ENCODE measurements at regions not wholly inside any gene's neighbourhood (a gene's known extent, or its start where the extent isn't known, plus 50 kb on each side); places are given as distances from the start of the nearest gene placed in this dataset.

DNA sequence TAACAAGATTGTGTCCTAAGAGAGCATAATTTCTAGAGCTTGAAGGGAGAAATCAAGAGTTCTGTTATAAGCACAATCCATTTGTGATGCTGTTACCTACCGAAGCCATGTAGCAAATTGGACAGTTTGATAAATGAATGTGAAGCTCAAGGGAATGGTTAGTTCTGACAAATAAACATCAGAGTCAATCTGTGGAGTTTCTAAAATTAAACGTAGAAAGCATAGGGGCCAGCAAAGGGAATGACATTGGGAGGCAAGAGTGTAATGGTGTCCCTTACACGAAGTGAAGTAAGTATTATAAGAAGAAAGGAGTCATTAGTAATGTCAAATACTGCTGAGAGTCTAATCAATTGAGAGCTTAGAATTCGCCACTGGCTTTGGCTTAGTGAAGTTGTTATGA is 200.2 kb upstream of the SLITRK1 start:
- no peak for TF ChIP-seq POLR2AphosphoS5 (IDR thresholded peaks at IDR 0.05; ENCODE audit: borderline replicate concordance, low read depth, low read length)
- TF ChIP-seq FOXP2 (optimal IDR thresholded peaks at IDR 0.05; ENCODE audit: control extremely low read depth, extremely low read length, insufficient read depth): no peak
- no peak for TF ChIP-seq EZH2 (IDR thresholded peaks at IDR 0.05)
- no peaks in the 10 kb centered on the region for H3K36me3 ChIP-seq (ENCODE audit: insufficient read depth, low read length)
- H3K4me3 ChIP-seq: no peak overlapping the region

DNA sequence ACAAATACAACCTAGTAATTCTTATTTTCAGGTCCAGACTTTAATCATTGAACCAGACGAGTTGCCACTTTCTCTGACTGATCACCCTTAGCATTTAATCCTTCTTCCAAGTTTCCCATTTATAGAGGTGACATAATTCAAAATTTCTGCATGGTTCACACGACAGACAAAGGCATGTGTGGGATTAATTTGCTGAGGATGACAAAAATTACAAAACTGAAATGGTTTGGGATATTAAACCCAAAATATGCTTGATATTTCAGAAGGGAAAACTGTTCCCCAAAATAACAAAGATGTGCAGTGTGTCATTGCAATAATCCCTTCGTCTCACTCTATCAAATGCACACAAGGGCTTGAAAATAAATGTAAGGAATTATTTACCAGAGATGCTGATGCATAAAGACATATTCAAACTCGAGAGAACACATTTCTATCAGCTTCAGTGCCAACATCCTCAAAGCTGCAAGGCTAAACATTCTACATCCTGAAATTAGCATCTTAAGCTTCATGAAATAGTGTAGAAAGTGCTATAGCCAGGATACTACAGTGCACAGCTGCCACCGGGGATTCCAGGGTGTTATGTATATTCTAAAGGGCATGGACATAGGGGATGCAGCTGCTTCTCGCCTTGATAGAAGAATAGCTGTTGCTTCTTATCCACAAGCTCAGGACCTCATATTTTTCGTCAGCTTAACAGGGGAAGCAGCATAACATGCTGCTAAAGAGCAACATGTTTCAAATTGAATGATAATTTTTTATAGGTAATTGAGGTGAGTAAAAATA is 198.7 kb upstream of the SLITRK1 start:
- Histone ChIP-seq H3K9ac (ENCODE audit: insufficient read length) (no peak overlapping the region), H3K4me3 (no peak overlapping the region), H3K9me3 (ENCODE audit: low read depth, low read length) (no peaks in the 10 kb centered on the region), H3K36me3 (ENCODE audit: insufficient read depth, low read length) (no peaks in the 10 kb centered on the region), H3K27ac (no peak overlapping the region)
- TF ChIP-seq FOXP2 (optimal IDR thresholded peaks at IDR 0.05; ENCODE audit: control extremely low read depth, extremely low read length, insufficient read depth): no peak
- TF ChIP-seq EZH2 (IDR thresholded peaks at IDR 0.05): no peak
- TF ChIP-seq POLR2AphosphoS5 (IDR thresholded peaks at IDR 0.05; ENCODE audit: borderline replicate concordance, low read depth, low read length): no peak
- DNase-seq (ENCODE audit: low read depth, low spot score): no peak

More for the DNA sequence above, 200.2 kb upstream of the SLITRK1 start:
- no peak overlapping the region for H3K9ac ChIP-seq (ENCODE audit: insufficient read length)
- no peaks in the 10 kb centered on the region for H3K9me3 ChIP-seq (ENCODE audit: low read depth, low read length)
- H3K27ac ChIP-seq: no peak overlapping the region
- DNase-seq (ENCODE audit: low read depth, low spot score): no peak

DNA sequence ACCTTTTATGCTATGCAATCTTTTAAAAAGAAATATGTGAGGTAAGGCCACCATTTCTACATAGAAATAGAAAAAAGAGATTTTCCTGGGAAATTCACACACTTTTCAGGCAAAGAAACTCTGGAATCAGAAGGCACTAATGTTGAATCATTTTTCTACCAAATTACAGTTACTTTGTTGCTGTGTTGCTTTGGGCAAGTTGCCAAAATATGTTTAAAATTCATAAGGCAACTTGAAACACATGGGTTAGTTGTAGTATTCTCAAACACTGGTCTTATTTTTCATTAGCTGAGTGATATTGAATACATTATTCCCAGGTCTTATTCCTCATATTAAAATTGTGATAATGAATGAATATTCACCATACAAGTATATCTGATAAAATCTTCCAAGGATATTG is 195.0 kb upstream of the SLITRK1 start:
- peak overlapping the region; percentile 60; the same call in 1 of the 2 replicates for H3K27ac ChIP-seq
- no peaks in the 10 kb centered on the region for H3K9me3 ChIP-seq (ENCODE audit: low read depth, low read length)
- TF ChIP-seq POLR2AphosphoS5 (IDR thresholded peaks at IDR 0.05; ENCODE audit: borderline replicate concordance, low read depth, low read length): no peak
- no peak for TF ChIP-seq EZH2 (IDR thresholded peaks at IDR 0.05)
- TF ChIP-seq FOXP2 (optimal IDR thresholded peaks at IDR 0.05; ENCODE audit: control extremely low read depth, extremely low read length, insufficient read depth): no peak
- peak overlapping the region; percentile 48 for H3K9ac ChIP-seq (ENCODE audit: insufficient read length)
- H3K36me3 ChIP-seq (ENCODE audit: insufficient read depth, low read length): no peaks in the 10 kb centered on the region
- H3K4me3 ChIP-seq: peak overlapping the region; percentile 59
- peak; percentile 50 for DNase-seq (ENCODE audit: low read depth, low spot score)

DNA sequence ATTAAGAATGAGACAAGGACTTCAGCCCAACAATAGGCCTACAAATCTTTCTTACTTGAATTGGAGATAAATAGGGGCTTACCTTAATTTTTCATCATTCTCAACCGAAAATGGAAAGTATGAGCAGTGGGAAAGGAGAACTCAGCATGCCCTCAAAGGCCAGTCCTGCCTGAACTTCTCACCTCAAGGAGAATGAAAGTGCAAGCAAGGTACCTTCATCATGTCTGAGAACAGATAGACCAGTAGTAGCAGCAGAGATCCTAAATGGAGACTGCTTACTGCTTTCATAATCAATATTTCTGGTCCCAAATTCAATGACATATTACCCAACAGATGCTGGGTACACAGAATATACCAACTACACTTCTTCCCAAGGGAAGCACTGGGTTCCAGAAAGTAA is 194.0 kb upstream of the SLITRK1 start:
- Histone ChIP-seq H3K9ac (ENCODE audit: insufficient read length) (no peak overlapping the region), H3K36me3 (ENCODE audit: insufficient read depth, low read length) (no peaks in the 10 kb centered on the region), H3K27ac (no peak overlapping the region), H3K4me3 (no peak overlapping the region), H3K9me3 (ENCODE audit: low read depth, low read length) (no peaks in the 10 kb centered on the region)
- DNase-seq (ENCODE audit: low read depth, low spot score): no peak
- TF ChIP-seq EZH2 (IDR thresholded peaks at IDR 0.05) (no peak), POLR2AphosphoS5 (IDR thresholded peaks at IDR 0.05; ENCODE audit: borderline replicate concordance, low read depth, low read length) (no peak), FOXP2 (optimal IDR thresholded peaks at IDR 0.05; ENCODE audit: control extremely low read depth, extremely low read length, insufficient read depth) (no peak)

DNA sequence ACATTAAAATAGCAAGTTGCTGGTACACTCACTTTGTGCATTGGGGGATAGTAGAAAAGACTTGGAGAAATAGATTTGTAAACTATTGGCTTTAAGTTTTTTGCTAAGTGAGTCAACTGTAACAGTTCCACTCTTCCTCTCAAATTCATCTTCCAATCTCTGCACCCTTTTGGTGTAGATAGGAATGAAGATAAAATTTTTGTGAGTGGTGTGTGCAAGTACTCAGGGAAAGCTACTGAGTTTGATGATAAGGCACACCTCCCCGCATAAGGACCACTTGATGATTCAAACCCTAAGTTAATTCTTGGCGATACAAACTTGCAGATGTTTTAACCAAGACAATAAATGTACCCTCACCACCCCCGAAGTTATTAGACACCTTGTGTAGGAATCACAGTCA is 168.3 kb upstream of the SLITRK1 start:
- Histone ChIP-seq H3K9me3 (ENCODE audit: low read depth, low read length) (no peaks in the 10 kb centered on the region), H3K36me3 (ENCODE audit: insufficient read depth, low read length) (no peaks in the 10 kb centered on the region), H3K9ac (ENCODE audit: insufficient read length) (no peak overlapping the region), H3K27ac (no peak overlapping the region), H3K4me3 (no peak overlapping the region)
- no peak for TF ChIP-seq EZH2 (IDR thresholded peaks at IDR 0.05)
- no peak for TF ChIP-seq FOXP2 (optimal IDR thresholded peaks at IDR 0.05; ENCODE audit: control extremely low read depth, extremely low read length, insufficient read depth)
- no peak for TF ChIP-seq POLR2AphosphoS5 (IDR thresholded peaks at IDR 0.05; ENCODE audit: borderline replicate concordance, low read depth, low read length)
- no peak for DNase-seq (ENCODE audit: low read depth, low spot score)

DNA sequence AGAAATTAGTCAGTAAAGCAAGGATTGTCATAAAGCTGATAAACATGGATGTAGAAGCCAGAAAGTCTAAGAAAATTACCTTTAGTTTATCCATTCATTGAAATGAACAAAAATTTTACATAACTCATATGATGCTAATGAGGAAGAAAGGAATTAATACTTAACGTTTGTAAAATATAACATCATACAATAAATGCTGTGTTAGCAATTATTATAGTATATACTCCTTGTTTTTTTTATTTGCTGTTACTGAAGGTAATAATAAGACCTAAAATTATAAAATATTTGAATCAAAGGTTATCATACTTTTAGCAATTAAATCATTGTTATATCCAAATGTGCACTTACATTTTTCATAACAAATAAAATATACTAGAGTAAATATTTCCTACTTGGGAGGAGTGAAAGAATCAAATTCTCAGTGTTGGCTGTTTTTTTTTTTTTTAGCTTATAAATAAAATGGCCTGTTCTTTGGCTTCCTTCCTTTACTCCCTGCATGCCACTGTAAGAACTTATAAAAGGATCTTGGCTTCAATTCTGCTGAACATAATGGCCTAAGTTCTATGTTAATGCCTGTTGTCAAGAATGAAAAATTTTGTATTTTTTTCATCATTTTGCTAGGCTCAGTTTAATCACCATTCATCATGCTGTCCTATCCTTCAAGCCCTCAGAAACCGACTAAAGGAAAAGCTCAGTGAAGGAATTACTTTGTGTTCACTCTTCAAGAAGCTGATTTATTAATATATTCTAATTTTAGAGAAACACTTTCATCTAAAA is 167.4 kb upstream of the SLITRK1 start:
- H3K9me3 ChIP-seq (ENCODE audit: low read depth, low read length): no peaks in the 10 kb centered on the region
- TF ChIP-seq EZH2 (IDR thresholded peaks at IDR 0.05) (no peak), FOXP2 (optimal IDR thresholded peaks at IDR 0.05; ENCODE audit: control extremely low read depth, extremely low read length, insufficient read depth) (no peak), POLR2AphosphoS5 (IDR thresholded peaks at IDR 0.05; ENCODE audit: borderline replicate concordance, low read depth, low read length) (no peak)

DNA sequence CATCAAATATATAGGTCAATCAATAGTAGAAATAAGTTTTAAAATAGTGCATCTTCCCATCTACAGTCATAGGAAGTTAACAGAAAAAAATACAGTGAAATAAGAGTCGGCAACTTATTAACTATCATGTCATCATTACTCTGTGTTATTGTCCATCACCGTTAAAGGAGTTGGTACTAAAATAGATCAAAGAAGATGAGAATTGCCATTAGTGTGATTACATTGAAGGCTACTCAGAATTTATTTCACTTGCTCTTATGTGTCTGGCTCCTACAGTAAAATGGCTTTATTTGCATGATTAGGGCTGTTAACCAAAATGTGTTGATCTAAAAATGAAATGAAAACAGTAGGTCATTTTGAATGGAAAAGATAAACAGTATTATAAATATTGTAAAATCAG is 162.5 kb upstream of the SLITRK1 start:
- Histone ChIP-seq H3K27ac (no peak overlapping the region), H3K36me3 (ENCODE audit: insufficient read depth, low read length) (no peaks in the 10 kb centered on the region), H3K9me3 (ENCODE audit: low read depth, low read length) (no peaks in the 10 kb centered on the region), H3K4me3 (no peak overlapping the region), H3K9ac (ENCODE audit: insufficient read length) (no peak overlapping the region)
- no peak for DNase-seq (ENCODE audit: low read depth, low spot score)
- TF ChIP-seq POLR2AphosphoS5 (IDR thresholded peaks at IDR 0.05; ENCODE audit: borderline replicate concordance, low read depth, low read length) (no peak), EZH2 (IDR thresholded peaks at IDR 0.05) (no peak), FOXP2 (optimal IDR thresholded peaks at IDR 0.05; ENCODE audit: control extremely low read depth, extremely low read length, insufficient read depth) (no peak)

More for the DNA sequence above, 167.4 kb upstream of the SLITRK1 start:
- no peaks in the 10 kb centered on the region for H3K36me3 ChIP-seq (ENCODE audit: insufficient read depth, low read length)
- DNase-seq (ENCODE audit: low read depth, low spot score): no peak
- no peak overlapping the region for H3K4me3 ChIP-seq
- no peak overlapping the region for H3K9ac ChIP-seq (ENCODE audit: insufficient read length)
- no peak overlapping the region for H3K27ac ChIP-seq

DNA sequence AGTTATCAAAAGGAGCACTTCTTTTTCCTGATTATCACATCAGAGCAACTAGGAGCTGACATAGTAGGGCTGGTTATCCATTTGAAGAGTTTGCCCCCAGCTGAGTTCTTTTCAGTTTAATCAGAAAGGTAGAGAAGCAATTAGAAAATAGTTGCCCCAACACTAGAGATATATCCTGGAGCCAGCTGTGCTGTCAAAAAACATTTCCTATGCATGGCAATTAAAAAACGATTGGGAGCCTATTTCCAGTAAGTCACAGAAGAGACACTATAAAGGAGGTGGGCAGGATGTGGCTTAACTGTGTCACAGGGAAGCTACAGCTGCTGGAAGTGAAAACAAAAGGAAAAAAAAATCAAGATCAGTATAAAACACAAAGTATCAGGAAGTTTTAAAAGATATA is 155.7 kb upstream of the SLITRK1 start:
- peak; percentile 34 for DNase-seq (ENCODE audit: low read depth, low spot score)
- H3K9ac ChIP-seq (ENCODE audit: insufficient read length): no peak overlapping the region
- no peak overlapping the region for H3K27ac ChIP-seq
- H3K9me3 ChIP-seq (ENCODE audit: low read depth, low read length): no peaks in the 10 kb centered on the region
- TF ChIP-seq POLR2AphosphoS5 (IDR thresholded peaks at IDR 0.05; ENCODE audit: borderline replicate concordance, low read depth, low read length): peak; percentile 16; the same call in 1 of the 2 replicates
- no peak for TF ChIP-seq FOXP2 (optimal IDR thresholded peaks at IDR 0.05; ENCODE audit: control extremely low read depth, extremely low read length, insufficient read depth)
- TF ChIP-seq EZH2 (IDR thresholded peaks at IDR 0.05): no peak
- H3K36me3 ChIP-seq (ENCODE audit: insufficient read depth, low read length): no peaks in the 10 kb centered on the region
- no peak overlapping the region for H3K4me3 ChIP-seq
